ENCODE measurements at regions not wholly inside any gene's neighbourhood (a gene's known extent, or its start where the extent isn't known, plus 50 kb on each side); places are given as distances from the start of the nearest gene placed in this dataset.
A peak's percentile ranks its signal among the peaks of the same experiment; 100 is the strongest.

- H3K36me3 Mint-ChIP-seq (ENCODE audit: low read depth, unreplicated experiment): no peaks in the 10 kb centered on the region
- no peaks in the 10 kb centered on the region for H3K9me3 Mint-ChIP-seq (ENCODE audit: unreplicated experiment)
- Histone ChIP-seq H3K9me3 (ENCODE audit: insufficient read depth, low read depth, low read length) (no peaks in the 10 kb centered on the region), H4K20me1 (ENCODE audit: insufficient read depth, low read length) (no peaks in the 10 kb centered on the region), H3K27me3 (ENCODE audit: insufficient read depth, low read length) (no peaks in the 10 kb centered on the region), H3K4me2 (ENCODE audit: low read length) (no peak overlapping the region), H2AFZ (ENCODE audit: low read depth, low read length) (no peak overlapping the region), H3K27ac (ENCODE audit: low read depth, low read length) (no peak overlapping the region), H3K79me2 (ENCODE audit: insufficient read depth, low read length) (no peaks in the 10 kb centered on the region), H3K4me1 (ENCODE audit: insufficient read depth, low read length) (peaks cover 17% of the 10 kb centered on the region), H3K9ac (ENCODE audit: low read length) (no peak overlapping the region), H3K36me3 (ENCODE audit: insufficient read depth, low read length) (no peaks in the 10 kb centered on the region), H3K4me3 (ENCODE audit: insufficient read depth, low read depth, low read length) (no peak overlapping the region)
- no peak overlapping the region for H3K4me3 Mint-ChIP-seq (ENCODE audit: unreplicated experiment)
- no peak for FAIRE-seq
- H3K27ac Mint-ChIP-seq (ENCODE audit: unreplicated experiment): no peak overlapping the region
- no peak for TF ChIP-seq EZH2 (IDR thresholded peaks at IDR 0.05; ENCODE audit: insufficient read depth, low read length)
- no peaks in the 10 kb centered on the region for H3K27me3 Mint-ChIP-seq (ENCODE audit: low read depth, unreplicated experiment)
- DNase-seq (ENCODE audit: low read depth): peak; percentile 82
- H3K4me1 Mint-ChIP-seq (ENCODE audit: low read depth, unreplicated experiment): peaks cover 24% of the 10 kb centered on the region
Measured at GRCh38 chr5:4572311-4573100, 567.6 kb upstream of the ADAMTS16 start.

- no peak overlapping the region for H3K4me2 ChIP-seq (ENCODE audit: low read length)
- TF ChIP-seq CTCF (IDR thresholded peaks at IDR 0.05; ENCODE audit: insufficient read depth, low read depth, low read length): no peak
- H3K4me1 ChIP-seq (ENCODE audit: insufficient read depth, low read length): peaks cover 14% of the 10 kb centered on the region
- no peaks in the 10 kb centered on the region for H3K79me2 ChIP-seq (ENCODE audit: insufficient read depth, low read length)
- H3K27ac ChIP-seq (ENCODE audit: low read depth, low read length): no peak overlapping the region
- no peaks in the 10 kb centered on the region for H3K9me3 Mint-ChIP-seq (ENCODE audit: unreplicated experiment)
- no peaks in the 10 kb centered on the region for H3K36me3 ChIP-seq (ENCODE audit: insufficient read depth, low read length)
- no peak overlapping the region for H3K27ac Mint-ChIP-seq (ENCODE audit: unreplicated experiment)
- H3K4me3 Mint-ChIP-seq (ENCODE audit: unreplicated experiment): no peak overlapping the region
- H3K4me1 Mint-ChIP-seq (ENCODE audit: low read depth, unreplicated experiment): peaks cover 14% of the 10 kb centered on the region
- H3K36me3 Mint-ChIP-seq (ENCODE audit: low read depth, unreplicated experiment): no peaks in the 10 kb centered on the region
- no peak overlapping the region for H3K9ac ChIP-seq (ENCODE audit: low read length)
- H2AFZ ChIP-seq (ENCODE audit: low read depth, low read length): no peak overlapping the region
- no peak for DNase-seq (ENCODE audit: low read depth)
- no peak for FAIRE-seq
- no peak overlapping the region for H3K4me3 ChIP-seq (ENCODE audit: insufficient read depth, low read depth, low read length)
- H4K20me1 ChIP-seq (ENCODE audit: insufficient read depth, low read length): no peaks in the 10 kb centered on the region
- H3K27me3 Mint-ChIP-seq (ENCODE audit: low read depth, unreplicated experiment): peaks cover 6% of the 10 kb centered on the region
- no peaks in the 10 kb centered on the region for H3K9me3 ChIP-seq (ENCODE audit: insufficient read depth, low read depth, low read length)
- no peaks in the 10 kb centered on the region for H3K27me3 ChIP-seq (ENCODE audit: insufficient read depth, low read length)
Measured at GRCh38 chr5:4575608-4576007, 564.5 kb upstream of the ADAMTS16 start.

GRCh38 chr5:4576161-4576748 lies 563.9 kb upstream of the ADAMTS16 start:
- no peak for FAIRE-seq
- H3K4me1 Mint-ChIP-seq (ENCODE audit: low read depth, unreplicated experiment): peaks cover 9% of the 10 kb centered on the region

More at GRCh38 chr5:4576161-4576748, 563.9 kb upstream of the ADAMTS16 start:
- H3K27me3 ChIP-seq (ENCODE audit: insufficient read depth, low read length): no peaks in the 10 kb centered on the region
- peak; percentile 88 for DNase-seq (ENCODE audit: low read depth)
- H3K4me1 ChIP-seq (ENCODE audit: insufficient read depth, low read length): peaks cover 10% of the 10 kb centered on the region
- no peak overlapping the region for H2AFZ ChIP-seq (ENCODE audit: low read depth, low read length)
- H3K9ac ChIP-seq (ENCODE audit: low read length): no peak overlapping the region
- peaks cover 3% of the 10 kb centered on the region for H3K9me3 ChIP-seq (ENCODE audit: insufficient read depth, low read depth, low read length)
- H3K27me3 Mint-ChIP-seq (ENCODE audit: low read depth, unreplicated experiment): peaks cover 6% of the 10 kb centered on the region
- no peak overlapping the region for H3K4me3 ChIP-seq (ENCODE audit: insufficient read depth, low read depth, low read length)
- H3K27ac ChIP-seq (ENCODE audit: low read depth, low read length): no peak overlapping the region
- no peaks in the 10 kb centered on the region for H3K36me3 ChIP-seq (ENCODE audit: insufficient read depth, low read length)
- H3K79me2 ChIP-seq (ENCODE audit: insufficient read depth, low read length): no peaks in the 10 kb centered on the region
- H3K27ac Mint-ChIP-seq (ENCODE audit: unreplicated experiment): no peak overlapping the region
- H3K36me3 Mint-ChIP-seq (ENCODE audit: low read depth, unreplicated experiment): no peaks in the 10 kb centered on the region
- no peak for TF ChIP-seq CTCF (IDR thresholded peaks at IDR 0.05; ENCODE audit: insufficient read depth, low read depth, low read length)
- no peak for TF ChIP-seq EZH2 (IDR thresholded peaks at IDR 0.05; ENCODE audit: insufficient read depth, low read length)
- no peak overlapping the region for H3K4me3 Mint-ChIP-seq (ENCODE audit: unreplicated experiment)
- H3K9me3 Mint-ChIP-seq (ENCODE audit: unreplicated experiment): peaks cover 3% of the 10 kb centered on the region
- no peaks in the 10 kb centered on the region for H4K20me1 ChIP-seq (ENCODE audit: insufficient read depth, low read length)
- H3K4me2 ChIP-seq (ENCODE audit: low read length): peak overlapping the region; percentile 34
